ENCODE measurements at regions not wholly inside any gene's neighbourhood (a gene's known extent, or its start where the extent isn't known, plus 50 kb on each side); places are given as distances from the start of the nearest gene placed in this dataset.

GRCh38 chr3:34002569-34003100 lies 204.2 kb downstream of the PDCD6IP start:
- DNase-seq (ENCODE audit: low read depth, low spot score): no peak
- peaks cover 9% of the 10 kb centered on the region for H3K9me3 Mint-ChIP-seq
- H3K27ac Mint-ChIP-seq (ENCODE audit: unreplicated experiment): peak overlapping the region; percentile 89
- peaks cover 39% of the 10 kb centered on the region for H3K4me1 Mint-ChIP-seq
- no peak overlapping the region for H3K4me3 Mint-ChIP-seq
- H3K27me3 Mint-ChIP-seq (ENCODE audit: low read depth): no peaks in the 10 kb centered on the region
- no peaks in the 10 kb centered on the region for H3K36me3 Mint-ChIP-seq (ENCODE audit: low read depth)
- TF ChIP-seq CTCF (conservative IDR thresholded peaks at IDR 0.05): no peak

- H3K4me1 Mint-ChIP-seq: peaks cover 38% of the 10 kb centered on the region
- no peaks in the 10 kb centered on the region for H3K36me3 Mint-ChIP-seq (ENCODE audit: low read depth)
- H3K9me3 Mint-ChIP-seq: peaks cover 8% of the 10 kb centered on the region
- H3K27ac Mint-ChIP-seq (ENCODE audit: unreplicated experiment): no peak overlapping the region
- DNase-seq (ENCODE audit: low read depth, low spot score): no peak
- no peaks in the 10 kb centered on the region for H3K27me3 Mint-ChIP-seq (ENCODE audit: low read depth)
- no peak overlapping the region for H3K4me3 Mint-ChIP-seq
- no peak for TF ChIP-seq CTCF (conservative IDR thresholded peaks at IDR 0.05)
Measured at GRCh38 chr3:34005886-34006285, 207.5 kb downstream of the PDCD6IP start.

GRCh38 chr3:34008191-34008590 lies 209.8 kb downstream of the PDCD6IP start:
- Mint-ChIP-seq H3K27me3 (ENCODE audit: low read depth) (no peaks in the 10 kb centered on the region), H3K4me1 (peaks cover 21% of the 10 kb centered on the region), H3K36me3 (ENCODE audit: low read depth) (no peaks in the 10 kb centered on the region), H3K4me3 (no peak overlapping the region), H3K9me3 (peaks cover 3% of the 10 kb centered on the region), H3K27ac (ENCODE audit: unreplicated experiment) (peak overlapping the region; percentile 97)
- TF ChIP-seq CTCF (conservative IDR thresholded peaks at IDR 0.05): no peak
- no peak for DNase-seq (ENCODE audit: low read depth, low spot score)

- TF ChIP-seq CTCF (conservative IDR thresholded peaks at IDR 0.05): no peak
- peaks cover 3% of the 10 kb centered on the region for H3K9me3 Mint-ChIP-seq
- DNase-seq (ENCODE audit: low read depth, low spot score): no peak
- no peaks in the 10 kb centered on the region for H3K27me3 Mint-ChIP-seq (ENCODE audit: low read depth)
- H3K36me3 Mint-ChIP-seq (ENCODE audit: low read depth): no peaks in the 10 kb centered on the region
- peaks cover 23% of the 10 kb centered on the region for H3K4me1 Mint-ChIP-seq
- H3K27ac Mint-ChIP-seq (ENCODE audit: unreplicated experiment): no peak overlapping the region
- H3K4me3 Mint-ChIP-seq: no peak overlapping the region
Measured at GRCh38 chr3:34008836-34009809, 210.7 kb downstream of the PDCD6IP start.

- H3K36me3 Mint-ChIP-seq (ENCODE audit: low read depth): no peaks in the 10 kb centered on the region
- H3K27me3 Mint-ChIP-seq (ENCODE audit: low read depth): no peaks in the 10 kb centered on the region
- H3K27ac Mint-ChIP-seq (ENCODE audit: unreplicated experiment): no peak overlapping the region
- peaks cover 3% of the 10 kb centered on the region for H3K9me3 Mint-ChIP-seq
- no peak for DNase-seq (ENCODE audit: low read depth, low spot score)
- peak; percentile 15 for TF ChIP-seq CTCF (conservative IDR thresholded peaks at IDR 0.05)
- H3K4me1 Mint-ChIP-seq: peaks cover 21% of the 10 kb centered on the region
- H3K4me3 Mint-ChIP-seq: no peak overlapping the region
Measured at GRCh38 chr3:34011171-34012101, 213.0 kb downstream of the PDCD6IP start.
